ENCODE measurements at regions not wholly inside any gene's neighbourhood (a gene's known extent, or its start where the extent isn't known, plus 50 kb on each side); places are given as distances from the start of the nearest gene placed in this dataset.

- TF ChIP-seq CTCF (IDR thresholded peaks at IDR 0.05): no peak
- Histone ChIP-seq H3K27ac (no peak overlapping the region), H3K9me3 (no peaks in the 10 kb centered on the region), H3K4me1 (no peaks in the 10 kb centered on the region), H3K4me3 (no peak overlapping the region), H3K36me3 (no peaks in the 10 kb centered on the region), H3K27me3 (no peaks in the 10 kb centered on the region)
- no peak for DNase-seq (ENCODE audit: low spot score in 2 of 2)
- intact Hi-C loops (cut with DNase I): no loop called here
Observed at GRCh38 chr18:34576622-34577021, 133.5 kb upstream of the DTNA start.

- Histone ChIP-seq H3K9me3 (no peaks in the 10 kb centered on the region), H3K4me1 (no peaks in the 10 kb centered on the region), H3K27me3 (no peaks in the 10 kb centered on the region), H3K27ac (no peak overlapping the region), H3K4me3 (no peak overlapping the region), H3K36me3 (no peaks in the 10 kb centered on the region)
- no peak for TF ChIP-seq CTCF (IDR thresholded peaks at IDR 0.05)
- DNase-seq (ENCODE audit: low spot score in 2 of 2): no peak
- intact Hi-C loops (cut with DNase I): no loop called here
Observed at GRCh38 chr18:34583895-34584294, 126.2 kb upstream of the DTNA start.

DNA sequence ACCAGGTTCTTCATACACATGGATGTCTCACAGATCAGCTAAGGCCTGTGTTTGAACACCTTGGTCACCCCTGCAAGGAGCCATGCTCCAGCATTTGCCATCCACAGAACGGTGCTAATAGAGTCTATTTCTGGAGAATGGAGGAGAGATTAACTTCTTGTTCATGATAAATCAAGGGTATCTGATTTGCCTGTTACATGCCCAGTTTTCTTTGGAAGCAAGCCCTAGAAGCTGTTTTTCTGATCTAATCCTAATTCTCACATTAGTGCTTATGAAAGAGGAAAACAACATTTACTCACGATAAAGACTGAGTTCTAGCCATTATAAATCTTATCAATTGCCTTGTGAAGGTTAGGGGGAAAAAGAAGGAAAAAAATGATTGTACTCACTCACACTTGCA is 119.6 kb upstream of the DTNA start:
- H3K4me1 ChIP-seq: peaks cover 0 to 13% of the 10 kb centered on the region in 2 donors
- H3K36me3 ChIP-seq: no peaks in the 10 kb centered on the region
- DNase-seq (ENCODE audit: low spot score in 2 of 2): no peak
- H3K27me3 ChIP-seq: no peaks in the 10 kb centered on the region
- TF ChIP-seq CTCF (IDR thresholded peaks at IDR 0.05): no peak
- H3K27ac ChIP-seq: peak overlapping the region; percentile 67 to 76
- H3K9me3 ChIP-seq: no peaks in the 10 kb centered on the region
- intact Hi-C loops (cut with DNase I): loop anchor here (5.0 kb wide), 1 partner anchor 117 kb away; no protein-coding TSS in a partner anchor
- no peak overlapping the region for H3K4me3 ChIP-seq

GRCh38 chr18:34591920-34592444 is 118.1 kb upstream of the DTNA start:
- TF ChIP-seq CTCF (IDR thresholded peaks at IDR 0.05): no peak
- Histone ChIP-seq H3K4me1 (peaks cover 0 to 13% of the 10 kb centered on the region in 2 donors), H3K36me3 (no peaks in the 10 kb centered on the region), H3K27ac (peak overlapping the region; percentile 67 to 76), H3K4me3 (peak overlapping the region; percentile 42 to 67), H3K9me3 (no peaks in the 10 kb centered on the region), H3K27me3 (no peaks in the 10 kb centered on the region)
- intact Hi-C loops (cut with DNase I): loop anchor here (2.0 to 5.0 kb wide), 3 partner anchors 67 to 115 kb away; no protein-coding TSS in a partner anchor
- no peak for DNase-seq (ENCODE audit: low spot score in 2 of 2)

GRCh38 chr18:34592481-34592880 is 117.6 kb upstream of the DTNA start:
- Histone ChIP-seq H3K9me3 (no peaks in the 10 kb centered on the region), H3K27ac (peak overlapping the region; percentile 67 to 76), H3K36me3 (no peaks in the 10 kb centered on the region), H3K4me1 (peaks cover 0 to 13% of the 10 kb centered on the region in 2 donors), H3K4me3 (peak overlapping the region; percentile 42 to 67), H3K27me3 (no peaks in the 10 kb centered on the region)
- intact Hi-C loops (cut with DNase I): loop anchor here (2.0 to 5.0 kb wide), 3 partner anchors 66 to 115 kb away; no protein-coding TSS in a partner anchor
- DNase-seq (ENCODE audit: low spot score in 2 of 2): no peak
- no peak for TF ChIP-seq CTCF (IDR thresholded peaks at IDR 0.05)
